ENCODE measurements at regions not wholly inside any gene's neighbourhood (a gene's known extent, or its start where the extent isn't known, plus 50 kb on each side); places are given as distances from the start of the nearest gene placed in this dataset.

GRCh38 chr6:54718541-54719023 is 128.0 kb upstream of the FAM83B start:
- DNase-seq: peak; percentile 88

- DNase-seq: peak; percentile 75
These were observed 127.4 kb upstream of the FAM83B start for GRCh38 chr6:54719131-54719530.

DNA sequence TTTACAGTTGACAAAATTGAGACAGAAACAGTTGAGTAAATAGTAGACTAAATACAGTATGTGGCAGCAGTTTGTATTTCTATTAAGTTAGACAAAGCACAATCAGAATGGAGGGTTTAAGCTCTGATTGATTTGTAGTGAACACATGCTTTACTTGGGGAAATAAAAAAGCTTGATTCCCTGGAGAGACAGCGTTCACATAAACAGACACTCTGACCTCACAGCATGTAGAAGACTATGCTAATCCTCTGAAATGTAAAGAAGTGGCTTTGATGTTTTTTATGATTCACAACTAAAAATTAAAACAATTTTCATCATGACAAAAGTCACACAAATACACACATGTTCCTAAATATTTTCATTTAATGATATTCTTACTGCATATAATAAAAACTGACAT is 126.9 kb upstream of the FAM83B start:
- no peak for DNase-seq

GRCh38 chr6:54722328-54722727 is 124.2 kb upstream of the FAM83B start:
- DNase-seq: no peak

GRCh38 chr6:54729716-54730115 is 116.9 kb upstream of the FAM83B start:
- no peak for DNase-seq

DNA sequence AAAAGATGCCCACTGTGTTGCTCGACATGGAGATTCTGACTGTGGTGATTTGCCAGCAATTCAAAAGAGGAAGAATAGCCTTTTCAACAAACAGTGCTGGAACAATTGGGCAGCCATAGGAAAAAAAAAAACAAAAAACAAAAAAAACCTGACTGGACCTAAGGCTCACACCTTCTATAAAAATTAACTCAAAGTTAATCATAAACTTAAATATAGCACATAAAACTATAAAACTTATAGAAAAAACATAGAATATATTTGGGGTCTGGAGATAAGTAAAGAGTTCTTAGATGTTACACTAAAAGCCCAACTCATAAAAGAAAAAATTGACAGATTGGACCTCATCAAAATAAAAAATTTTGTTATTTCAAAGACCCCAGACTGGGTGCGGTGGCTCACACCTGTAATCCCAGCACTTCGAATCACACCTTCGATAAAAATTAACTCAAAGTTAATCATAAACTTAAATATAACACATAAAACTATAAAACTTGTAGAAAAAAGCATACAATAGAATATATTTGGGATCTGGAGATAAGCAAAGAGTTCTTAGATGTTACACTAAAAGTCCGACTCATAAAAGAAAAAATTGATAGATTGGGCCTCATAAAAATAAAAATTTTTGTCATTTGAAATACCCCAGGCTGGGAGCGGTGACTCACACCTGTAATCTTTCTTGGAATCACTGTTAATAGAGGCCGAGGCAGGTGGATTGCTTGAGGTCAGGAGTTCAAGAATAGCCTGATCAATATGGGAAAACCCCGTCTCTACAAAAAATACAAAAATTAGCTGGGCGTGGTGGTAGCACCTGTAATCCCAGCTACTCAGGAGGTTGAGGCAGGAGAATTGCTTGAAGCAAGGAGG is 115.6 kb upstream of the FAM83B start:
- no peak for DNase-seq

DNA sequence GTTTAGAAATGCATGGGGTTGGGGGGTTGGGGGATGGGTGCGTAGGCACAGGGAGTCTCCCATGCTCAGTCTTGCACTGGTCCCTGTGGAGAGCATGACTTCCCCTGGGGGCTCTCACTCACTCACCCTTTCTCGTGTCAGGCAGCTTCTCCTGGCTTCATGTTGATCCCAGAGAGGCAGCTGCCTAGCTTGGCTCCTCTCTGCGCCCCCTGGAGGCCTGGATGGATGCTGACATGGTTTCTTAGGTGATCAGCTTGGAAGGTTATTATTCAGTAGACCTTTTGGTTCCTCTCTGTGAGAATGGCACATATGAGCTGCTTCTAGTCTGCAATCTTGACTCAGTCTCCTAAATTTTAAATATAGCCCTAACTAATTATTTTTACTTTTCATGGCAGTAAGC is 109.3 kb upstream of the FAM83B start:
- DNase-seq: no peak

GRCh38 chr6:54747955-54748354 is 98.6 kb upstream of the FAM83B start:
- no peak for DNase-seq

DNA sequence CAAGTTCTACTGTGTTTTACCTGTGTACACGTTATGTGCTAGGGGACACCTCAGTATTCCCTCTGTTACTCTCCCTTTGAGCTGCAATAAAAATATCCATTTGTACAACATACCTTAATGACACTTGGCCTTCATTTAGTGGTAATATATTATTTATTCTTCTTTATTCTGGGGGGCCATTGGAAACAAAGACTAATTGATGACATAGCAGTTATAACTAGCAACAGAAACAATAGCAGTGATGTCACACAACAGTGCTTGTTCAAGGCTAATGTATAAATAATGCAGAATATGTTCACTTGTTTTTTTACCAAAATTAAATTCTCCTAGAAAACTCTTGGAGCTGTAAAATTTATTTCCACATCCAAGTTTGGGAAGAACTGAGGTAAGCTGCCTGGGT is 92.2 kb upstream of the FAM83B start:
- DNase-seq: no peak

DNA sequence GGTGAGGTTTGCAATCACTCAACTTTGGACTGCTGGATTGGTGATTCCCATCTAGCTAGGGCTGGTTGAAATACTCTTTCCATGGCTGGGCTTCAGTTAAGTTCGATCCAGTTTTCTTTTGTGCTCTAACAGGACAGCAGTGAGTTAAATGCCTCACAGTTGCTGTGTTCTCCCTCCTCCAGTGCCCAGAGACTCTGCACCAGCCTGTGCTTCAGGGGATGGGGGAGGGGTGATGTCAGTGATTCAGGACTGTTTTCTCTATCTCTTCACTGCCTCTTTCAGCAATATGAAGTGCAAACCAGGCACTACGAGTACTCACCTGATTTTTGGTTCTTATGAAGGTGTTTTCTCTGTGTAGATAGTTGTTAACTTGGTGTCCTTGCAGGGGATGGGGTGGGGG is 88.2 kb upstream of the FAM83B start:
- no peak for DNase-seq

DNA sequence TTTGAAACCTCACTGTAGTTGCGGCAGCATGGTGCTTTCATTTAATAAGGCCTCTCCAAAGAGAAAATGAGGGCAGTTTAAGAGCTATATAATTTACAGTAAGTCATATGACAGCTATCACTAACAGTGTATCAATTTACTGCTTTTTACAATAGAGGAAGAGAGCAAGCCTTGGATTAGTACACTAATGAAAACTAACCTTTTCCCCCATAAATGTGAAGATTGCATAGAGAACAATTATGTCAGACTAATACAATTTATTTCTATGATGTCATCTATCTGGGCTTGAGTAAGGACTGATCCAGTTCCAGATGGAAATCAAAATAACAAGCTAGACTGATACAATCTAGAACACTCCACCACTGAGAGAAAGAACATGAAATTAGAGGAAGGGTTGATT is 78.1 kb upstream of the FAM83B start:
- no peak for DNase-seq

DNA sequence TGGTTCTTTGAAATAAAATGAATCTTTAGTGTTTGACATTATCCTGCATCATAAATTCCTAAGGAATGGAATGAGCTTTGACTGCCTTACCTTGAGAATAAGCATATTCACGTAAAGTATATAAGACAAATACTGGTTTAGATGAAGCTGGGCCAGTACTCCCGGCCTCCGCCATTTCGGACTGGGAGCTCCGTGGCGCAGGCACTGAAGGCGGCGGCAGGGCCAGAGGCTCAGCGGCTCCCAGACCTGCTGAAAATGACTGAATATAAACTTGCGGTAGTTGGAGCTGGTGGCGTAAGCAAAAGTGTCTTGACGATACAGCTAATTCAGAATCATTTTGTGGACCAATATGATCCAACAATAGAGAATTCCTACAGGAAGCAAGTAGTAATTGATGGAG is 76.2 kb upstream of the FAM83B start:
- no peak for DNase-seq

GRCh38 chr6:54771968-54772367 is 74.6 kb upstream of the FAM83B start:
- DNase-seq: no peak

GRCh38 chr6:54772610-54773009 is 74.0 kb upstream of the FAM83B start:
- no peak for DNase-seq

- no peak for DNase-seq
These were observed 71.0 kb upstream of the FAM83B start for GRCh38 chr6:54775576-54775975.

DNA sequence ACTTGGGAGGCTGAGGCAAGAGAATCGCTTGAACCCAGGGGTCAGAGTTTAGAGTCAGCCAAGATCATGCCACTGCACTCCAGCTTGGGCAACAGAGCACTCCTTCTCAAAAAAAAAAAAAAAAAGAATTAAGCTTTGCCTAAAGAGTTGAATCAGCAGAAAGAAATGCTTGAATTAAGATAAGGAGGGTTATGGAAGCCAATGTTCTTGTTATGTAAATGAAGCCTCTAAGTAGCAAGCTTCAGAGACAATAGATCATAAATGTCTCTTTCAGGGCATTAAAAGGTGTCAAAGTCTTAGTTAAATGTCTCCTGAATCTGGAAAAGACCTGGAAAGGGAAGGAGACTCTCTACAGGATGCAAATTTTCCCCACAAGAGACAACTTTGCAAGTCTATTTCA is 69.7 kb upstream of the FAM83B start:
- no peak for DNase-seq

GRCh38 chr6:54778731-54779130 is 67.8 kb upstream of the FAM83B start:
- no peak for DNase-seq

GRCh38 chr6:54784011-54784410 is 62.6 kb upstream of the FAM83B start:
- no peak for DNase-seq

GRCh38 chr6:54786154-54786553 is 60.4 kb upstream of the FAM83B start:
- DNase-seq: no peak

GRCh38 chr6:54787825-54788224 is 58.7 kb upstream of the FAM83B start:
- DNase-seq: no peak
